H4 (cell line): ENCODE measurements at regions not wholly inside any gene's neighbourhood (a gene's known extent, or its start where the extent isn't known, plus 50 kb on each side); places are given as distances from the start of the nearest gene placed in this dataset.
A peak's percentile ranks its signal among the peaks of the same experiment; 100 is the strongest.
"Not testable (repeated sequence)": the region's sequence is repeated elsewhere in the genome, so short reads cannot be mapped to it uniquely, and the experiment has no call there.

Source experiments
- DNase-seq: peaks from one replicate; pipeline ENCODE4 v3.0.0-alpha.2; 2015; ENCODE audit warnings: low spot score

GRCh38 chr5:138702166-138703077 lies 50.8 kb upstream of the CTNNA1 start:
- DNase-seq, result no peak

- DNase-seq, result no peak
Observed at GRCh38 chr5:138701678-138702077, 51.5 kb upstream of the CTNNA1 start.

DNA sequence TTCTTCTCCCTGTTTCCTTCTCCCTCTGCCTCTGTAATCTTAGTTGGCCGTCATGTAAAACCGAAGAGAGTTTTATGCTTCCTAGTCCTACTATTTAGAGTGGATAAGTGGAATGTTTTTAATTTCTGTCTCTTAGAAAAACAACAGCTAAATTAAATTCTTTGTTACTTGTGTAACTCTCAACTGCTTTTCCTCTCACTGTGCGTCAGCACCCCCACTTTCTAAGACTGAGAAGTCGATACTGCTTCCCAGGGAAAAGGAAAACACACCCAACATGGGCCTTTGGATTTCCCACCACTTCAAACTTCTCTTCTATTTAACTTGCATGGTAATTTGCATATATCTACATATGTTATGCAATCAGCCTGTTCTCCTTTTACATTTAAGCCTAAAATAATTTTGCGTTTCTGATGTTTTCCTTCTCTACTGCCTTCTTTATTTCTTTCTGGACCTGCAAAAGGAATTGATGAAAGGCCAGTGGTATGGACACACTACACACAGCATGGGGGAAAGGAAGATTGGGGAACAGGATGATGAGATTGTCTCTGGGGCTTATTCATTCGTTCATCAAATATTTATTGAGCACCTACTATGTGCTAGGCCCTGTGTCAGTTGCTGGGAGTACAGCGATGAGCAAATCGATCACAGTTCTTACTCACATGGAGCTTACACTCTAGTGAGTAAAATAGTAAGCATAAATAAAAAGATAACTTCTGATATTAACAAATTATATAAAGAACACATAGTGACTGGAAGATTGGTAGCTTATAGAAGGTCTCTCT lies 52.5 kb upstream of the CTNNA1 start:
- no peak for DNase-seq

GRCh38 chr5:138699482-138699881 lies 53.7 kb upstream of the CTNNA1 start:
- DNase-seq, result no peak

DNA sequence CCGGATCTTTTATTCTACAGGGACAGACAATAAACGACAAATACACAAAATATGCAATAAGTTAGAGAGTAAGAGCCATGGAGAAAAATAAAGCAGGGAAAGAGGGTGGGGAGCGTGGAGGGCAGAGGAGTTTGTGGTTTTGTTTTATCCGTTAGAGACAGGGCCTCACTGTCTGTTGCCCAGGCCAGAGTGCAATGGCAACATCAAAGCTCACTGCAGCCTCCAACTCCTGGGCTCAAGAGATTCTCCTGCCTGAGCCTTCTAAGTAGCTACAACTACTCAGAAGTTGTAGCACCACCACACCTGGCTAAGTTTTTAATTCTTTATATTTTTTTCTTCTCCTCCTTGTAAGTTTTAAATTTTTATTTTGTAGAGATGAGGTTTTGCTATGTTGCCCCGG lies 54.5 kb upstream of the CTNNA1 start:
- DNase-seq, result no peak

- no peak for DNase-seq
Observed at GRCh38 chr5:138697720-138698360, 55.4 kb upstream of the CTNNA1 start.

- no peak for DNase-seq
Observed at GRCh38 chr5:138696501-138696900, 56.7 kb upstream of the CTNNA1 start.

GRCh38 chr5:138695781-138696180 lies 57.4 kb upstream of the CTNNA1 start:
- DNase-seq, result no peak

GRCh38 chr5:138694146-138694545 lies 59.1 kb upstream of the CTNNA1 start:
- DNase-seq, result no peak

GRCh38 chr5:138692370-138692769 lies 60.9 kb upstream of the CTNNA1 start:
- no peak for DNase-seq

DNA sequence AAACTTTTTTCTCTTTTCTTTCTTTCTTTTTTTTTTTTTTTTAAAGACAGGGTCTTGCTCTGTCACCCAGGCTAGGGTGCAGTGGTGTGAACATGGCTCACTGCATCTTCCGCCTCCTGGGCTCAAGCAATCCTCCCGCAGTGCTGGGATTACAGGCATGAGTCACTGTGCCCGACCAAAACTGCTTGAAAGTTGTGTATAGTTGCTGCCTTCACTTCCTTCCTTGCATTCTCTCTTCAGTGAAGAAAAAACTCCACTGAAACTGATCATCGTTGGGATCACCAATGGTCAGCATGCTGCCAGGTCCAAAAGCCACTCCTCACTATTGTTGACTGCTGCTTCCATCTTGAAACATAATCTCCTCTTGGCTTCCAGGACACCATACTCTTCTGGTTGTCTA lies 66.6 kb upstream of the CTNNA1 start:
- peak; percentile 31 for DNase-seq

GRCh38 chr5:138685193-138685745 lies 68.0 kb upstream of the CTNNA1 start:
- no peak for DNase-seq

DNA sequence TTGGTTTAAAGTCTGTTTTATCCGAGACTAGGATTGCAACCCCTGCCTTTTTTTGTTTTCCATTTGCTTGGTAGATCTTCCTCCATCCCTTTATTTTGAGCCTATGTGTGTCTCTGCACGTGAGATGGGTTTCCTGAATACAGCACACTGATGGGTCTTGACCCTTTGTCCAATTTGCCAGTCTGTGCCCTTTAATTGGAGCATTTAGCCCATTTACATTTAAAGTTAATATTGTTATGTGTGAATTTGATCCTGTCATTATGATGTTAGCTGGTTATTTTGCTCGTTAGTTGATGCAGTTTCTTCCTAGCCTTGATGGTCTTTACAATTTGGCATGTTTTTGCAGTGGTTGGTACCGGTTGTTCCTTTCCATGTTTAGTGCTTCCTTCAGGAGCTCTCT lies 70.8 kb upstream of the CTNNA1 start:
- DNase-seq, result not testable (repeated sequence)

DNA sequence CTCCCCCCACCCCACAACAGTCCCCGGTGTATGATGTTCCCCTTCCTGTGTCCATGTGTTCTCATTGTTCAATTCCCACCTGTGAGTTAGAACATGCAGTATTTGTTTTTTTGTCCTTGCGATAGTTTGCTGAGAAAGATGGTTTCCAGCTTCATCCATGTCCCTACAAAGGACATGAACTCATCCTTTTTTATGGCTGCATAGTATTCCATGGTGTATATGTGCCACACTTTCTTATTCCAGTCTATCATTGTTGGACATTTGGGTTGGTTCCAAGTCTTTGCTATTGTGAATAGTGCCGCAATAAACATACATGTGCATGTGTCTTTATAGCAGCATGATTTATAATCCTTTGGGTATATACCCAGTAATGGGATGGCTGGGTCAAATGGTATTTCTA lies 74.4 kb upstream of the CTNNA1 start:
- not testable (repeated sequence) for DNase-seq

GRCh38 chr5:138677782-138678181 lies 75.4 kb upstream of the CTNNA1 start:
- no peak for DNase-seq

DNA sequence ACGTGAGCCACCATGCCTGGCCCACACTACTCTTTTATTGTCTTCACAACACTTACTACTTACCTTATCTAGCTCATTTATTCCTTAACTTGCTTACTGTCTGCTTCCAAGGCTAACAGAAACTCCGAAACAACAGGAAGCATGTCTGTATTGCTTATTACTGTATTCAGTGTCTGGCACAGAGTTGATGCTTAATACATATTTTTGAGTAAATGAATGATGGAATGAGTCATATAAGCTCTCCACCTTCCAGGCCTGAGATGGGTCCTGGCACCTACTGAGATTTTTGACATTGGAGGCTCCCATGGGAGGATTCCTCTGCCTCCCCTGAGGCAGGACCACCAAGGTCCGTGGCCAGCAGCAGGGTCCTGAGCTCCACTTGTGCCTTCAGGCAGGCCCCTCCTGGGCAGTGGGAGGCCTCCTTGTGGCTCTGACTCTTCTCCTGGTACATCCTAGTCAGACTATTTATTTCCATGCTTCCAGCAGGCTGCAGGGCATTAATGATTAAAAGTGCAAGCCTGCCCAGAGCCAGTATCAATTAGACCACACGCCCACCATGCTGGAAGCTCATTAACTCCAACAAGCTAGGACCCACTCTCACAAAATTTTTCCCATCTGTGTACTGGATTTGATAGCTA lies 76.5 kb upstream of the CTNNA1 start:
- no peak for DNase-seq

DNA sequence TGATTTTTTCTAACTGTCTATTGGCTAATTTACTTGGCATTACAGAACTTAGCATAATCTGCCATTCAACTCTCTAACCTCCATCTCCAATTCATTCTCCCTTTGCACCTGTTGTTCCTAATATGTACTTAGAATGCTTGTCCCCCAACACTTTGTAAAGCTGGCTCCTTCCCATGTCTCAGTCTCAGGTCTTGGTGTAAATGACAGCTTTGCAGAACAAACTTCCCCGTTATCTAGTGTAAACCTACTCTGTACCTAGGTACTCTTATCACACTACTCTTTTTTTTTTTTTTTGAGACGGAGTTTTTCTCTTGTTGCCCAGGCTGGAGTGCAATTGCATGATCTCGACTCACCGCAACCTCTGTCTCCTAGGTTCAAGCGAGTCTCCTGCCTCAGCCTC lies 77.2 kb upstream of the CTNNA1 start:
- DNase-seq, result no peak

GRCh38 chr5:138668451-138669380 lies 84.5 kb upstream of the CTNNA1 start:
- DNase-seq, result no peak

DNA sequence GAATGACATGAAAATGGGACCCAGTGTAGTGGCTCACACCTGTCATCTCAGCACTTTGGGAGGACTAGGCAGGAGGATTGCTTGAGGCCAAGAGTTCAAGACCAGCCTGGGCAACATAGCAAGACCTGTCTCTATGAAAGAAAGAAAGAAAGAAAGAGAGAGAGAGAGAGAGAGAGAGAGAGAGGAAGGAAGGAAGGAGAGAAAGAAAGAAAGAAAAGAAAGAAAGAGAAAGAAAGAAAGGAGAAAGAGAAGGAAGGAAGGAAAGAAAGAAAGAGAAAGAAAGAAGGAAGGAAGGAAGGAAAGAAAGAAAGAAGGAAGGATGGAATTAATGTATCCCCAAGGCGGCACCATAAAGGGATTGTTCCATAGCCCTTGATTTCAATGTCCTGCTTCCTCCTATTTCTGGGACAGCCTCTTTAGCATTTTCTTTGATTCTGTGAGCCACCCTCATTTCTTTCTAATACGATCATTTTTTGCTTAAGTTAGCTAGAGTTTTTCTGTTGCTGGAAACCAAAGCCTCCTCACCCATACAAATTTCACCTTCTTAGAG lies 85.4 kb upstream of the CTNNA1 start:
- not testable (repeated sequence) for DNase-seq

GRCh38 chr5:138666226-138666742 lies 86.9 kb upstream of the CTNNA1 start:
- no peak for DNase-seq
